ENCODE measurements at regions not wholly inside any gene's neighbourhood (a gene's known extent, or its start where the extent isn't known, plus 50 kb on each side); places are given as distances from the start of the nearest gene placed in this dataset.

- no peak for DNase-seq
These were observed 413.4 kb upstream of the MKI67 start for GRCh38 chr10:128539510-128540127.

- no peak for DNase-seq
These were observed 414.0 kb upstream of the MKI67 start for GRCh38 chr10:128540128-128540762.

- no peak for DNase-seq
These were observed 414.8 kb upstream of the MKI67 start for GRCh38 chr10:128540781-128541761.

- no peak for DNase-seq
These were observed 415.8 kb upstream of the MKI67 start for GRCh38 chr10:128541926-128542475.

- DNase-seq: no peak
These were observed 416.4 kb upstream of the MKI67 start for GRCh38 chr10:128542659-128543058.

DNA sequence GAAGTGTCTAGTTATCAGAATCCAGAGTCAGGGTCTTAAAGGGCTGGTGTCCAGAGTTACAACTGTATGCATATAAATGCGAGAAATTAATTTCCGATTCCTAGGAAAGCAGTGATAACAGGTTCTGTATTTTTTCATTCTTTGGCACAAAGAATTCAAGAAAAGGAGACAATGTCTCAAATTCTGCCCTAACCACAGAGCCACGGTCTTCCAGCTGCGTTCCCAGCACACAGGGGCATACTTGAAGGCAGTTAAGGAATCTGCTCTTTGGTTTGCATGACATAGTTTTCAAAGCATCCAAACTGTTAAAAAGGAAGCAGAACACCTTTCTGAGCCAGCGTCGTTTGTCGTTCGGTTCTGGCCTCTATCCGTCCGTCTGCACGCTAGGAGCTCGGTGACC lies 416.9 kb upstream of the MKI67 start:
- DNase-seq: no peak

GRCh38 chr10:128545216-128545615 lies 419.0 kb upstream of the MKI67 start:
- no peak for DNase-seq

DNA sequence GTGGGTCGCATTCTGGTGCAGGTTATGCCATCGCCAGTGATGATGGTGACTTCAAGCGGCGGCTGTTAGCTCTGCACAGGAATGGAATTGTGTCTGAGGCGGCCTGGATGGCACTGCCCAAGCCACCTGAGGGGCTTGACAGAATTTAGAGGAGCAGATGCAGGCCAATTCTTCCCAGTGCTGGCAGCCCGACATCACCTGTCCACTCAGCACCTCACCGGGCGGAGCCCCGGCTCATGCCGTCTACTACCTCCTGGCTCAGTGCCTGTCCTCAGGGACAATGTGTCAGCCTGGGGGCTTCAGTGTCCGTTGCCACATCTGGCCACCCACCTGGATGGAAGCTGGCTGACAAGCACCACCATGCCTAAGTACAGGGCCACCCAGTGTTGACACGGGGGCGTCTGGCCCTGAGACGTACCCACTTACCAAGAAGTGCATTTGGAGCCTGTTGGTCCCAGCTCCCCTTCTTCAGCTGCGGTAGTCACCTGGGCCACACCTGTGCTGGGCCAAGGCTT lies 420.5 kb upstream of the MKI67 start:
- no peak for DNase-seq

GRCh38 chr10:128549101-128549608 lies 422.9 kb upstream of the MKI67 start:
- no peak for DNase-seq

DNA sequence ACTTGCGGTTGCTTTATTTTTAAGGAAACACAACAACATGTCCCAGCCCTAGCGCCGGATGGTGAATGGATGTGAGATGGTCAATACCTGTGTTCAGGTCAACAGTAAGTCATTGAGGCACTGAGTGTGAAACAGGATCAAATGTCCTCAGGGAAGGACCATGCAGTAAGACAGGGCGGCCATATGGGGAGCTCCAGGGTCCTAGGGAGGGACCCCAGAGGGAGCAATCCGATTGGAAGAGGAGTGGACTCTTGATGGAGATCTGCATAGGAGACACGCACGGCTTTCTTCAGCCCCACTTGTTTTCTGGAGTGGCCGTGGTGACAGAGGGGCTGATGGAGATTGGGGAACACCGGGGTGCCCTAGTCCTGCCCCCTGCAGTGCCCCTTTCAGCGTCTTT lies 423.8 kb upstream of the MKI67 start:
- no peak for DNase-seq

GRCh38 chr10:128551475-128551874 lies 425.3 kb upstream of the MKI67 start:
- no peak for DNase-seq

DNA sequence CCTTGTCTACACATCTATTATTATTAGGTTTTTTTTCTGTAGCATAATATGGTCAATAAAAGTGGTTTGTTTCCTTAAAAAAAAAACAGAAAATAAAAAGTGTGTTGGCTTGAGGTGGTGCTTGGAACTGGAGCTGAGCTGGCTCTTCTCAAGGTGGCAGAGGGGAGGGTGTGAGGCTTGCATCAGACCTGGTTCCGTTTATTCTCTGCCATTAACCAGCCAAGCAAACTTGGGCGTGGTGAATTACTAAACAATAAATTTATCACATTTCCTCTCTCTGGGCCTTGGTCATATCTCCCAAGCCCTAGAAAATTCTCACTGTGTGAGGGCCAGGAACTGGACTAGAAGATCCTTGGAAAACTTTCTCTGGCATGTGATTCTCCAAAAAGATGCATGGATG lies 427.5 kb upstream of the MKI67 start:
- no peak for DNase-seq

GRCh38 chr10:128556182-128557110 lies 430.2 kb upstream of the MKI67 start:
- DNase-seq: no peak

- DNase-seq: no peak
These were observed 431.0 kb upstream of the MKI67 start for GRCh38 chr10:128557149-128557710.

GRCh38 chr10:128560406-128560805 lies 434.2 kb upstream of the MKI67 start:
- DNase-seq: no peak

- DNase-seq: no peak
These were observed 434.8 kb upstream of the MKI67 start for GRCh38 chr10:128560993-128561392.

DNA sequence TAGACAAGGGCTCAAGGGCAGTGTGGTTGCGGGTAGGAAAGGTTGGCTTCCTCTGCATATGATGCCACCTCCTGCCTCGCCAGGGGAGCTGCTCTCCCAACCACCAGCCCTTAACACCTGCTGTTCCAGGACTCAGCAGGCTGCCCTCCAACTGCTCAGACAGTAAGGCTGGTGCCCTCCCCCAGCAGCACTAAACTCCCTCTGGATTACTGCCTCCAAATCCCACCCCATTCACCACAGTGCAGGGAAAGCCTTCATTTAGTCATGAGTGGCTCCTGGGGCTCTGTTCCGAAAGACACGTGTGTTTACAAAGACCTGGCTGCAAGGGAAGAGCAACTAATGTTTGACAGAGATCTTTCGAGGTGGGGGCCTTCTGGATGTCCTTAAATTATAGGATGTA lies 437.2 kb upstream of the MKI67 start:
- DNase-seq: no peak

GRCh38 chr10:128563904-128564303 lies 437.7 kb upstream of the MKI67 start:
- DNase-seq: no peak

- no peak for DNase-seq
These were observed 440.2 kb upstream of the MKI67 start for GRCh38 chr10:128566361-128566968.

DNA sequence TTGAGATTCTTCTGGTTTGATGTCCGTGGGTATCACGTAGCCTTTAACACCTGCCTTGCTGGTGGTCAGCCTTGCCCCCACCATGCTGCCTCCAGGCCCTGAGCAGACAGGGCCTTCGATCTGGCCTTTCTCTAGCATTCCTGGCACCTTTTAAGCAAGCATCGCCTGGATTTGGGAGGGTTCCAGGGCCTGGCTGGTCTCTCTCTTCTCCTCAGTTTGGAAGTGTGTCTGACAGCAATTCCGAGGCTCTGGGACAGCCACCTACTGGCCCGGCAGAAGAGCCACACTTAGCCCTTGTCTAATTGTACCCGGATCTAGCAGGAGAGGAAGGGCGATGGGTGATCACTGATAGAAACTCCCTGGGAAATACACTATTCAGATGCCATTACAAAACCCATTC lies 441.3 kb upstream of the MKI67 start:
- no peak for DNase-seq

DNA sequence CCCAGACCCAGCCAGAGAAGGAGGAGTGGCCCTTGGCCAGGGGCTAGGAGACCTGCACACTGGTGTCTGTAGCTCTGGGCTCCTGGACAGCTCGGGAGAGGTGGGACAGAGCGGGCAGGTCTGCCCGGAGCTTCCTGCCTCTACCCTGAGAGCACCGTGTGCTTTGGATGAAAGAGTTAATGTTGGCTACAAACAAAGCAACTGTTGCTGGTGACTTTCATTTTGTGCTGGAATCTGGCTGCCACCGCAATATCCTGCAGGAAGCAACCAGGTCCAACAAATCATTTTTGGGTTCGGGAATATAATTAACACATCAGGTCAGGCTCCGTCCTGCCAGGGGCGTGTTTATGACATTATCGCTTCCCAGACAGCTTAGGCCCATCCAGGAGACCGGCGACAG lies 441.8 kb upstream of the MKI67 start:
- no peak for DNase-seq

All from activated naive CD4-positive, alpha-beta T cell (primary cell).